ENCODE measurements at regions not wholly inside any gene's neighbourhood (a gene's known extent, or its start where the extent isn't known, plus 50 kb on each side); places are given as distances from the start of the nearest gene placed in this dataset.

GRCh38 chr12:131395971-131396573 is 314.8 kb upstream of the SFSWAP start (continued):
- TF ChIP-seq, protein P1, sequence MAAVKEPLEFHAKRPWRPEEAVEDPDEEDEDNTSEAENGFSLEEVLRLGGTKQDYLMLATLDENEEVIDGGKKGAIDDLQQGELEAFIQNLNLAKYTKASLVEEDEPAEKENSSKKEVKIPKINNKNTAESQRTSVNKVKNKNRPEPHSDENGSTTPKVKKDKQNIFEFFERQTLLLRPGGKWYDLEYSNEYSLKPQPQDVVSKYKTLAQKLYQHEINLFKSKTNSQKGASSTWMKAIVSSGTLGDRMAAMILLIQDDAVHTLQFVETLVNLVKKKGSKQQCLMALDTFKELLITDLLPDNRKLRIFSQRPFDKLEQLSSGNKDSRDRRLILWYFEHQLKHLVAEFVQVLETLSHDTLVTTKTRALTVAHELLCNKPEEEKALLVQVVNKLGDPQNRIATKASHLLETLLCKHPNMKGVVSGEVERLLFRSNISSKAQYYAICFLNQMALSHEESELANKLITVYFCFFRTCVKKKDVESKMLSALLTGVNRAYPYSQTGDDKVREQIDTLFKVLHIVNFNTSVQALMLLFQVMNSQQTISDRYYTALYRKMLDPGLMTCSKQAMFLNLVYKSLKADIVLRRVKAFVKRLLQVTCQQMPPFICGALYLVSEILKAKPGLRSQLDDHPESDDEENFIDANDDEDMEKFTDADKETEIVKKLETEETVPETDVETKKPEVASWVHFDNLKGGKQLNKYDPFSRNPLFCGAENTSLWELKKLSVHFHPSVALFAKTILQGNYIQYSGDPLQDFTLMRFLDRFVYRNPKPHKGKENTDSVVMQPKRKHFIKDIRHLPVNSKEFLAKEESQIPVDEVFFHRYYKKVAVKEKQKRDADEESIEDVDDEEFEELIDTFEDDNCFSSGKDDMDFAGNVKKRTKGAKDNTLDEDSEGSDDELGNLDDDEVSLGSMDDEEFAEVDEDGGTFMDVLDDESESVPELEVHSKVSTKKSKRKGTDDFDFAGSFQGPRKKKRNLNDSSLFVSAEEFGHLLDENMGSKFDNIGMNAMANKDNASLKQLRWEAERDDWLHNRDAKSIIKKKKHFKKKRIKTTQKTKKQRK (IDR thresholded peaks at IDR 0.05; ENCODE audit: borderline replicate concordance, low read depth, low read length): no peak
- TF ChIP-seq NFYB (IDR thresholded peaks at IDR 0.05; ENCODE audit: extremely low read depth, insufficient read length): no peak
- TF ChIP-seq SRSF1 (IDR thresholded peaks at IDR 0.05; ENCODE audit: low read depth, low read length): no peak
- TF ChIP-seq RBM22 (IDR thresholded peaks at IDR 0.05; ENCODE audit: low read depth, low read length, poor library complexity, severe bottlenecking): no peak
- TF ChIP-seq EHMT2 (IDR thresholded peaks at IDR 0.05): peak; percentile 37; the same call in 1 of the 2 replicates
- no peak for TF ChIP-seq CBX2 (IDR thresholded peaks at IDR 0.05; ENCODE audit: insufficient read depth, low read length, poor library complexity, severe bottlenecking)
